NCI-H2107 treated with DMSO at 0.1 percent for 48 hours (cell line): ENCODE measurements at regions not wholly inside any gene's neighbourhood (a gene's known extent, or its start where the extent isn't known, plus 50 kb on each side); places are given as distances from the start of the nearest gene placed in this dataset.
A peak's percentile ranks its signal among the peaks of the same experiment; 100 is the strongest.

ENCODE experiments used
- DNase-seq: peaks from one replicate; lab custom pipeline; 2025; ENCODE audit not compliant: unreplicated experiment; lab: John Stamatoyannopoulos, UW

GRCh38 chr12:14252697-14253096 lies 112.8 kb upstream of the ATF7IP start:
- DNase-seq, result no peak

GRCh38 chr12:14253496-14253895 lies 112.0 kb upstream of the ATF7IP start:
- DNase-seq, result no peak

- DNase-seq, result no peak
These were observed 110.7 kb upstream of the ATF7IP start for GRCh38 chr12:14254781-14255180.

- DNase-seq, result no peak
These were observed 109.4 kb upstream of the ATF7IP start for GRCh38 chr12:14256121-14256520.

GRCh38 chr12:14256555-14257169 lies 108.8 kb upstream of the ATF7IP start:
- DNase-seq, result no peak

GRCh38 chr12:14257303-14257733 lies 108.2 kb upstream of the ATF7IP start:
- no peak for DNase-seq

- peak; percentile 96 for DNase-seq
These were observed 107.5 kb upstream of the ATF7IP start for GRCh38 chr12:14257734-14258574.

GRCh38 chr12:14258575-14258940 lies 106.9 kb upstream of the ATF7IP start:
- DNase-seq, result no peak

GRCh38 chr12:14259481-14260010 lies 105.9 kb upstream of the ATF7IP start:
- no peak for DNase-seq

- DNase-seq, result peak; percentile 84
These were observed 105.2 kb upstream of the ATF7IP start for GRCh38 chr12:14260011-14260993.

GRCh38 chr12:14261096-14261495 lies 104.4 kb upstream of the ATF7IP start:
- DNase-seq, result no peak

GRCh38 chr12:14261861-14262260 lies 103.6 kb upstream of the ATF7IP start:
- DNase-seq, result no peak

- no peak for DNase-seq
These were observed 102.5 kb upstream of the ATF7IP start for GRCh38 chr12:14262771-14263511.

- DNase-seq, result no peak
These were observed 101.7 kb upstream of the ATF7IP start for GRCh38 chr12:14263742-14264141.

- no peak for DNase-seq
These were observed 101.2 kb upstream of the ATF7IP start for GRCh38 chr12:14264316-14264715.

GRCh38 chr12:14264778-14265177 lies 100.7 kb upstream of the ATF7IP start:
- no peak for DNase-seq

GRCh38 chr12:14268120-14268515 lies 97.4 kb upstream of the ATF7IP start:
- DNase-seq, result no peak

- no peak for DNase-seq
These were observed 95.1 kb upstream of the ATF7IP start for GRCh38 chr12:14270392-14270791.

- peak; percentile 71 for DNase-seq
These were observed 92.2 kb upstream of the ATF7IP start for GRCh38 chr12:14272956-14273912.
